Testis (tissue), 2 donors: ENCODE measurements at regions not wholly inside any gene's neighbourhood (a gene's known extent, or its start where the extent isn't known, plus 50 kb on each side); places are given as distances from the start of the nearest gene placed in this dataset.

Experiments used
- POLR2A ChIP-seq: fragments of 450-650 bp; IDR thresholded peaks from one replicate; pipeline ENCODE4 v1.6.1; 2017; ENCODE audit warnings: antibody characterized with exemption, mild to moderate bottlenecking, moderate library complexity
- TF ChIP-seq, protein P1 (sequence below), 3 experiments: fragments of 450-650 bp in 2 of 3; fragments of 200-600 bp in 1 of 3; sonication (generic) in 1 of 3; IDR thresholded peaks; one replicate each; pipeline ENCODE4 v1.5.1; 2016 to 2019; ENCODE audit warnings: antibody characterized with exemption in 3 of 3, mild to moderate bottlenecking in 2 of 3, moderate library complexity in 1 of 3

DNA sequence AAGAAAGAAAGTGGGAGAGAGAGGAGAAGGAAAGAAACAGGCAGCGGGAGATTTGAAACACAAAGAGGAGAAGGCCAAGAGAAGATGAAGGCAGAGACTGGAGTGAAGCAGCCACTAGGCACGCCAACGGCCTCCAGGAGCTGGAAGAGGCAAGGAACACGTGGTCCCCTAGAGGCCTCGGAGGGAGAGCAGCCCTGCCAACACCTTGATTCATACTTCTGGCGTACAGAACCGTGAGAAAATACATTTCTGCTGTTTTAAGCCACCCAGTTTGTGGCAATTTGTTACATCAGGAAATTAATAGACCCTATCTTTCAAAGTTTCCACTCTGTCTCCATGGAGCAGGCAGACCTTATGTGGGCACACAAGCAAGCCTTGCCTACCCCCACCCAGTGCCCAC, 133.4 kb downstream of the ACTL7B start:
- TF ChIP-seq POLR2A, result no peak
- TF ChIP-seq, protein P1, sequence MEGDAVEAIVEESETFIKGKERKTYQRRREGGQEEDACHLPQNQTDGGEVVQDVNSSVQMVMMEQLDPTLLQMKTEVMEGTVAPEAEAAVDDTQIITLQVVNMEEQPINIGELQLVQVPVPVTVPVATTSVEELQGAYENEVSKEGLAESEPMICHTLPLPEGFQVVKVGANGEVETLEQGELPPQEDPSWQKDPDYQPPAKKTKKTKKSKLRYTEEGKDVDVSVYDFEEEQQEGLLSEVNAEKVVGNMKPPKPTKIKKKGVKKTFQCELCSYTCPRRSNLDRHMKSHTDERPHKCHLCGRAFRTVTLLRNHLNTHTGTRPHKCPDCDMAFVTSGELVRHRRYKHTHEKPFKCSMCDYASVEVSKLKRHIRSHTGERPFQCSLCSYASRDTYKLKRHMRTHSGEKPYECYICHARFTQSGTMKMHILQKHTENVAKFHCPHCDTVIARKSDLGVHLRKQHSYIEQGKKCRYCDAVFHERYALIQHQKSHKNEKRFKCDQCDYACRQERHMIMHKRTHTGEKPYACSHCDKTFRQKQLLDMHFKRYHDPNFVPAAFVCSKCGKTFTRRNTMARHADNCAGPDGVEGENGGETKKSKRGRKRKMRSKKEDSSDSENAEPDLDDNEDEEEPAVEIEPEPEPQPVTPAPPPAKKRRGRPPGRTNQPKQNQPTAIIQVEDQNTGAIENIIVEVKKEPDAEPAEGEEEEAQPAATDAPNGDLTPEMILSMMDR (IDR thresholded peaks at IDR 0.05), result no peak
